OCI-LY3 (cell line): ENCODE measurements at regions not wholly inside any gene's neighbourhood (a gene's known extent, or its start where the extent isn't known, plus 50 kb on each side); places are given as distances from the start of the nearest gene placed in this dataset.

Experiments
- CTCF ChIP-seq: fragments of 200-600, 300-600 bp; sonication (generic); IDR thresholded peaks from 2 replicates; pipeline ENCODE4 v1.5.1; 2014; ENCODE audit warnings: antibody characterized with exemption, low read length, low read depth
- EZH2phosphoT487 ChIP-seq: fragments of 200-600 bp; shearing (Covaris generic); IDR thresholded peaks from 2 replicates; pipeline ENCODE4 v1.6.1; 2018; ENCODE audit warnings: antibody characterized with exemption, mixed run types, low read depth

GRCh38 chr5:36502608-36503007, 103.8 kb upstream of the SLC1A3 start:
- TF ChIP-seq CTCF (no peak), EZH2phosphoT487 (no peak)
